ENCODE measurements at regions not wholly inside any gene's neighbourhood (a gene's known extent, or its start where the extent isn't known, plus 50 kb on each side); places are given as distances from the start of the nearest gene placed in this dataset.

DNA sequence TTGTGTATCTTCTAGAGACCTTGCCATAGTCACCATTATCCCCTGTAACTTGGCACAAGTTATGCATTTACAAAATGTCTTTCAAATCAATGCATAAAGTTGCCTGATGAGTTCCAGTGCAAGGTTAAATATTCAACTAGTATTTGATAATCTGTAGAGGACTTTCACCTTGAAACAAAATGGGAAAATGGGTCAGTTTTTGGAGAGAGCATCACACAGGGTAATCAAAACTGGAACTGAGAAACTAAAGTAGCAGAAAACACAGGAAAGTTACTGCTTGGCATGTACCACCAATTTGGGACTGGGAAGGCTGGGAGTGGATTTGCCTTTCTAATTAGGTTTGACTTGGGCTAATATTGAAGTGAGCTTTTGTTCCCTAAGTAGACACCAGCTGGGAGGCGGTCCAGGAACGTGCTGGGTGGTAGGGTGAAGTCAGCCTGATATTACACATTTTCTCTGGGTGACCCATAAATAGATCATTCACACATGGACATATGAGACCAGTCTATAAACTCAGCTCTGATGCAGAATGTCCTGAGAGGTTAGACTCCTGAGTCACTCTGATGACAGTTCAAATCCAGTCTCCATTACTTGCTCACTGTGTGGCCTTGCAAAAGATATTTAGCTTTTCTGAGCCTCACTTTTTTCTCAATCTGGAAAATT is 152.3 kb downstream of the PCTP start:
- no peak overlapping the region for H3K27ac ChIP-seq
- no peaks in the 10 kb centered on the region for H3K4me1 ChIP-seq
- TF ChIP-seq, protein P1, sequence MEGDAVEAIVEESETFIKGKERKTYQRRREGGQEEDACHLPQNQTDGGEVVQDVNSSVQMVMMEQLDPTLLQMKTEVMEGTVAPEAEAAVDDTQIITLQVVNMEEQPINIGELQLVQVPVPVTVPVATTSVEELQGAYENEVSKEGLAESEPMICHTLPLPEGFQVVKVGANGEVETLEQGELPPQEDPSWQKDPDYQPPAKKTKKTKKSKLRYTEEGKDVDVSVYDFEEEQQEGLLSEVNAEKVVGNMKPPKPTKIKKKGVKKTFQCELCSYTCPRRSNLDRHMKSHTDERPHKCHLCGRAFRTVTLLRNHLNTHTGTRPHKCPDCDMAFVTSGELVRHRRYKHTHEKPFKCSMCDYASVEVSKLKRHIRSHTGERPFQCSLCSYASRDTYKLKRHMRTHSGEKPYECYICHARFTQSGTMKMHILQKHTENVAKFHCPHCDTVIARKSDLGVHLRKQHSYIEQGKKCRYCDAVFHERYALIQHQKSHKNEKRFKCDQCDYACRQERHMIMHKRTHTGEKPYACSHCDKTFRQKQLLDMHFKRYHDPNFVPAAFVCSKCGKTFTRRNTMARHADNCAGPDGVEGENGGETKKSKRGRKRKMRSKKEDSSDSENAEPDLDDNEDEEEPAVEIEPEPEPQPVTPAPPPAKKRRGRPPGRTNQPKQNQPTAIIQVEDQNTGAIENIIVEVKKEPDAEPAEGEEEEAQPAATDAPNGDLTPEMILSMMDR (IDR thresholded peaks at IDR 0.05), result no peak
- DNase-seq, result no peak
- no peak overlapping the region for H3K9ac ChIP-seq (ENCODE audit: low read depth in 2 of 2, low read length in 2 of 2)
- no peaks in the 10 kb centered on the region for H3K36me3 ChIP-seq
- no peaks in the 10 kb centered on the region for H3K27me3 ChIP-seq
- intact Hi-C loops (cut with DNase I), result no loop called here
- no peaks in the 10 kb centered on the region for H3K9me3 ChIP-seq
- no peak overlapping the region for H3K4me3 ChIP-seq

DNA sequence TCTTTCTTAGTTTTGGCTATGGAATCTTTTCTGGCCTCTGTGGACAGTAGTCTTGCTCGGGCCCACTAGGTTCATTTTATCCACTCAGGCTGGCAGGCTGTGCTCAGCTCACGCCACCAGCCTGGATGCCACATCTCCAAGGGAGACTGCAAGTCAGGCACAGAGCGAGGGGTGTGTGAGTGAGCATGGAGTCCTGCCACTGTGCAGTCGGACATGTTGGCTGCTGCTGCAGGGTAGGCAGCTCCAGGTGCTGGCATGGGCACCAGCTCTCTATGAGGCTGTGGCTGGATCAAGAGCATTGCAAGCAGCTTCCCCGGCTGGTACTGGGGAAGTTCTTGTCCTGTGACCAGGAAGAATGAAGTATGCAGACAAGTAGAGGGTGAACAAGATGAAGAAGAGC is 158.9 kb downstream of the PCTP start:
- Histone ChIP-seq H3K36me3 (no peaks in the 10 kb centered on the region), H3K4me1 (no peaks in the 10 kb centered on the region), H3K4me3 (no peak overlapping the region), H3K27ac (no peak overlapping the region), H3K9ac (ENCODE audit: low read depth in 2 of 2, low read length in 2 of 2) (no peak overlapping the region), H3K9me3 (no peaks in the 10 kb centered on the region), H3K27me3 (no peaks in the 10 kb centered on the region)
- TF ChIP-seq, protein P1 (IDR thresholded peaks at IDR 0.05), result no peak
- DNase-seq, result no peak
- intact Hi-C loops (cut with DNase I), result no loop called here

DNA sequence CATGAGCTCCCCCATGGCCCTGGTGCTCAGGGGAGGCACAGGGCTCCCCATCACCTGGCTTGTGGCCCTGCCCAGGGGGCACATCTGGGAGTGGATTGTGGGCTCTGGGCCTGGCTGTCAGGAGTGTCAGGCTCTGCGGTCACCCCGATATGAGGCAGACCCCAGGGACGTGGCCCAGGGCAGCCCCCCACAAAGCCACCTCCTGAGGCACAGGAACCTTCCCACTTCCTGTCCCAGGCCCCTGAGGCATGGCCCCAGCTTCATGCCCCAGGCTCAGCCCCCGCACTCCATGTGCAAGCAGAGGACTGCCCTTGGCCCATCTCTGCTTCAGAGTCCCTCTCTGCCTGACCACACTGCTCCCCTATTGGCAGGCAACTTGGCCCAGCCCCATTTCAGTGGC is 160.3 kb downstream of the PCTP start:
- Histone ChIP-seq H3K27me3 (no peaks in the 10 kb centered on the region), H3K4me1 (no peaks in the 10 kb centered on the region), H3K27ac (no peak overlapping the region), H3K9ac (ENCODE audit: low read depth in 2 of 2, low read length in 2 of 2) (no peak overlapping the region), H3K4me3 (no peak overlapping the region), H3K36me3 (no peaks in the 10 kb centered on the region), H3K9me3 (no peaks in the 10 kb centered on the region)
- TF ChIP-seq, protein P1 (IDR thresholded peaks at IDR 0.05), result no peak
- no peak for DNase-seq
- intact Hi-C loops (cut with DNase I), result no loop called here

DNA sequence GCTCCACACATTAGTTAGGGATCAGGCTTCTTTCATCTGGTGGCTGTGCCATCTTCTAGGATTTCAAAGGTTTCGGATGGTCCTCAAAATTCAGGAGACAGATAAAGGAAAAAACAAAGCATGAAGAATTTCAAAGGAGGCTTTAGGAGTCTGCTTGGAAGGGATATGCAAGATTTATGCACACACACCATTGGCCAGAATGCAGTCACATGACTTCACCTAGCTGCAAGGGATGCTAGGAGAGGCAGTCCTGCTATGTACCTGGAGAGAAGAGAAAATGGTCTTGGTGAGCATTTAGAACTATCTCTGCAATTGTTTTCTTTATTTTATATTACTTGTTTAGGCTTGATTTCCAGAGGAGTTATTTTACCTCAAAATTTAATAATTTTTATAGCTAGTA is 174.6 kb downstream of the PCTP start:
- H3K4me3 ChIP-seq, result no peak overlapping the region
- H3K36me3 ChIP-seq, result no peaks in the 10 kb centered on the region
- no peaks in the 10 kb centered on the region for H3K9me3 ChIP-seq
- TF ChIP-seq, protein P1 (IDR thresholded peaks at IDR 0.05), result no peak
- no peak overlapping the region for H3K27ac ChIP-seq
- no peak for DNase-seq
- no peaks in the 10 kb centered on the region for H3K27me3 ChIP-seq
- intact Hi-C loops (cut with DNase I), result no loop called here
- H3K9ac ChIP-seq (ENCODE audit: low read depth in 2 of 2, low read length in 2 of 2), result no peak overlapping the region
- H3K4me1 ChIP-seq, result no peaks in the 10 kb centered on the region

DNA sequence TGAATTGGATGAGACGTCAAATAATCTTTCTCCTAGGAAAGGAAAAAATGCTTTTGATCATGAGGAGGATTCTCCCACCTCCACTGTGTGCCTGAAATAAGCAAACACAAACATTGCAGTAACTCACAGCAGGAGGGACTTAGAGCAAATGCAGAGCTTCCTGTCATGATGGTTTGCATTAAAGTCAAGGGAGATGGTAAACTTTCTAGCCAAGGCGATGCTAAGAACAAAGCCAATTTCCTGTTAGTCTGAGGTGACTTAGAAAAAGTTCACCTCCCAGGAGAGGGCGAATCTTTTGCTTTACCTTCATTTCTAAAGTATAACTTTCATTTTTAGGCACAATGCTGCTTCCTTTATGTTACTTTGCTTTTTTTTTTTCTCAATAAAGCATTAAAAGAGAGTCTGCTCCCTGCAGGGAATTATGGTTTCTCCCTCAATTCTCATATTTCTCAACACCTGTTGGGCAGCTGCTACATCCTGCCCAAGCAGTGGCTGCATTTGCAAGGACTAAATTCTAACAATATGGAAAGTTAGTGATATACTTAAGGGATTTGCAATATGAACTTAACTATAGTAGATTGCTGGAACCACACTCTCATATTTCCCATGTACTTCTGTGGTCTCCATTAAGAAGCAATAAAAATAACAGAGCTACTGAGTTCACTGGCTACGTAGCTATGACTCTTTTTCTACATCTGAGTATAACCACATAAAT is 175.6 kb downstream of the PCTP start:
- H3K36me3 ChIP-seq, result no peaks in the 10 kb centered on the region
- TF ChIP-seq, protein P1 (IDR thresholded peaks at IDR 0.05), result no peak
- no peaks in the 10 kb centered on the region for H3K4me1 ChIP-seq
- DNase-seq, result no peak
- no peaks in the 10 kb centered on the region for H3K27me3 ChIP-seq
- no peak overlapping the region for H3K27ac ChIP-seq
- no peak overlapping the region for H3K9ac ChIP-seq (ENCODE audit: low read depth in 2 of 2, low read length in 2 of 2)
- intact Hi-C loops (cut with DNase I), result no loop called here
- H3K4me3 ChIP-seq, result no peak overlapping the region
- H3K9me3 ChIP-seq, result no peaks in the 10 kb centered on the region
